HCT116 (cell line): ENCODE measurements at regions not wholly inside any gene's neighbourhood (a gene's known extent, or its start where the extent isn't known, plus 50 kb on each side); places are given as distances from the start of the nearest gene placed in this dataset.

Source experiments
- ATAC-seq: fragments of 200-7000 bp; cut with Tn5 transposase; 2 replicates; pipeline ENCODE4 v1.9.1; 2020; ENCODE audit warnings: mild to moderate bottlenecking, moderate library complexity
- BruUV-seq: library from RNA; stranded (reverse); fragments of 400-500 nt; replicated peaks from 2 replicates; lab custom pipeline; 2021; lab: Mats Ljungman, UMichigan
- CTCF ChIA-PET: fragments of 300-600 bp; sonication (Branson Sonifier 250); formaldehyde crosslinking; loops from one replicate; lab custom pipeline; 2021; ENCODE audit warnings: antibody characterized with exemption; lab: Charles Lee
- POLR2A ChIA-PET: fragments of 300-600, 350-600 bp; sonication (Branson Sonifier 250); formaldehyde crosslinking; loops from one replicate; lab custom pipeline; 2021; ENCODE audit warnings: antibody characterized with exemption; lab: Charles Lee
- RAD21 ChIA-PET, 2 experiments: fragments of 300-600 bp; sonication (Branson Sonifier 250); formaldehyde crosslinking; loops; one replicate each; lab custom pipeline; 2023; ENCODE audit warnings: low total read pairs in 2 of 2; ENCODE audit not compliant: uncharacterized antibody in 2 of 2, unreplicated experiment in 2 of 2, low non-redundant PET in 1 of 2; lab: Charles Lee
- DNase-seq: peaks from one replicate; pipeline ENCODE4 v3.0.0-alpha.2; 2010; ENCODE audit warnings: low read depth, low spot score
- H2AFZ ChIP-seq: fragments of 200-600 bp; shearing (Covaris generic), sonication (generic); 2 replicates; pipeline ENCODE4 v1.6.1; 2017; ENCODE audit warnings: low read depth, mixed run types, mixed read lengths, antibody characterized with exemption, low read length; ENCODE audit not compliant: poor library complexity, severe bottlenecking
- H3K27ac ChIP-seq: 2 replicates; pipeline ENCODE4 v1.5.1; 2012; ENCODE audit warnings: low read depth, low read length
- H3K27me3 ChIP-seq: fragments of 200-600 bp; sonication (generic); 2 replicates; pipeline ENCODE4 v1.6.1; 2016; ENCODE audit warnings: mixed run types, low read length, mixed read lengths; ENCODE audit not compliant: insufficient read depth
- H3K36me3 ChIP-seq, 2 experiments: fragments of 200-500 bp in 1 of 2; fragments of 200-600 bp in 1 of 2; sonication (Bioruptor generic) in 1 of 2; sonication (generic) in 1 of 2; 2 replicates each; pipeline versions ENCODE4 v1.5.1 to v1.6.1; 2014 to 2016; ENCODE audit warnings: low read length in 2 of 2, inconsistent platforms in 1 of 2, mixed read lengths in 1 of 2, mixed run types in 1 of 2; ENCODE audit not compliant: insufficient read depth in 2 of 2, control insufficient read depth in 1 of 2
- H3K4me1 ChIP-seq, 2 experiments: fragments of 200-600 bp in 1 of 2; sonication (generic) in 1 of 2; 2 replicates each; pipeline versions ENCODE4 v1.5.1 to v1.6.1; 2012 to 2017; ENCODE audit warnings: low read length in 2 of 2, inconsistent platforms in 1 of 2, mild to moderate bottlenecking in 1 of 2, mixed read lengths in 1 of 2, mixed run types in 1 of 2, moderate library complexity in 1 of 2; ENCODE audit not compliant: insufficient read depth in 2 of 2, control insufficient read depth in 1 of 2
- H3K4me2 ChIP-seq: fragments of 200-600 bp; sonication (generic); 2 replicates; pipeline ENCODE4 v1.6.1; 2017; ENCODE audit warnings: mixed run types, low read length, mixed read lengths
- H3K4me3 ChIP-seq, 2 experiments: fragments of 200-600 bp in 1 of 2; sonication (generic) in 1 of 2; replicated peaks in 1 of 2; 2 replicates each; pipeline ENCODE4 v1.5.1; 2011 to 2016; ENCODE audit warnings: low read length in 2 of 2, control low read depth in 1 of 2, low read depth in 1 of 2, mild to moderate bottlenecking in 1 of 2, mixed read lengths in 1 of 2, mixed run types in 1 of 2
- H3K79me2 ChIP-seq: fragments of 200-600 bp; sonication (generic); 2 replicates; pipeline ENCODE4 v1.6.1; 2017; ENCODE audit warnings: mild to moderate bottlenecking, mixed run types, low read length, moderate library complexity, mixed read lengths; ENCODE audit not compliant: insufficient read depth
- H3K9ac ChIP-seq: fragments of 200-600 bp; sonication (generic); 2 replicates; pipeline ENCODE4 v1.6.1; 2016; ENCODE audit warnings: low read length, mixed read lengths
- H3K9me2 ChIP-seq: fragments of 200-600 bp; sonication (generic), shearing (Covaris generic); 2 replicates; pipeline ENCODE4 v1.6.1; 2017; ENCODE audit warnings: mixed run types, mild to moderate bottlenecking, moderate library complexity; ENCODE audit not compliant: insufficient read depth
- H3K9me3 ChIP-seq, 2 experiments: fragments of 200-500 bp in 1 of 2; fragments of 200-600 bp in 1 of 2; sonication (Bioruptor generic) in 1 of 2; sonication (generic) in 1 of 2; 2 replicates each; pipeline ENCODE4 v1.6.1; 2014 to 2017; ENCODE audit warnings: low read length in 2 of 2, mixed read lengths in 2 of 2, inconsistent platforms in 1 of 2, low read depth in 1 of 2, mild to moderate bottlenecking in 1 of 2, mixed run types in 1 of 2, moderate library complexity in 1 of 2; ENCODE audit not compliant: control insufficient read depth in 1 of 2, insufficient read depth in 1 of 2
- H4K20me1 ChIP-seq: fragments of 200-600 bp; sonication (generic), shearing (Covaris generic); 2 replicates; pipeline ENCODE4 v1.6.1; 2017; ENCODE audit warnings: mixed run types, mild to moderate bottlenecking, moderate library complexity; ENCODE audit not compliant: insufficient read depth
- CBX3 ChIP-seq: IDR thresholded peaks from 2 replicates; pipeline ENCODE4 v1.6.1; 2012; ENCODE audit warnings: low read depth
- intact Hi-C: fragments of 100-400 bp; cut with micrococcal nuclease; formaldehyde crosslinking; loops from 2 replicates; pipeline ENCODE4 v1.10.0; 2022
- TF ChIP-seq, protein P1 (sequence below): IDR thresholded peaks from 2 replicates; pipeline ENCODE4 v1.6.1; 2012; ENCODE audit warnings: low read depth
- TF ChIP-seq, protein P2 (sequence below): IDR thresholded peaks from 2 replicates; pipeline ENCODE4 v1.6.1; 2012

DNA sequence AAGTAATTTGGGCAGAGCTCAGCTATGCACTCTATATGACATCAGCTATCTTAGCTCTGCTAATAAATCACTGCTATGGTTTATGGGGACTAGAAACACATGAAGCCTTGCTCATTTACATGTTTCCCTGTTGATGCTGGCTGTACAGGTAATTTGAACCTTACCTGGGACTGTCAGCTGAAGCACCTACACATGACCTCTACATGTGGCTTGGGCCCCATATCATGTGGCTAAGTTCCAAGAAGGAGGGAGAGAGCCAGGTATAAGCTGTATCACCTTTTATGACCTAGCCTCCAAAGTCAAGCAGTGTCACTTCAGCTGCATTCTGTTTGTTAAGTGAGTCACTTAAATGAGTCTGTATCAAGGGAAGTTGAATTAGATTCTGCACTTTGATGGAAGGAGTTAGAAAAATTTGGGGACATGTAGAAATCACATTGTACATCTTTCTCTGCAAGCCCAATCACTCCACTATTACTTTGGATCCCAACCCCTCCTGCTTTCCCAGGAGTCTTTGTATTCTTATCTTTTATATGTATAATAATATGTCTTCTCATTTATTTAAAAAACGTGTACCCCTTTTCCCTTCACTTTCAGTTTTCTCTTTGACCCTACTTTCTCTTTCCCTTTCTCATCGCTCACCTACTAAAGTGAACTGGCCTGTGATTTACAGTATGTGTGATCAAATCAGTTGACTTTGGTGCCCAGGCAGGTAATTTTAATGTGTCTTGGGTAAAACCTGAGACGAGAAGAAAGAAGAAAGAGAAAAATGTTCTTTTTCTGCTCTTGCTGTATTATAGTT, 53.4 kb upstream of the PRKACB start:
- Histone ChIP-seq H2AFZ (no peak overlapping the region), H3K4me2 (peak overlapping the region; percentile 57), H3K27me3 (no peaks in the 10 kb centered on the region), H4K20me1 (no peaks in the 10 kb centered on the region), H3K79me2 (peaks cover 29% of the 10 kb centered on the region), H3K9ac (peak overlapping the region; percentile 16; the same call in 1 of the 2 replicates), H3K36me3 (0 out of 4 replicates have a peak, but pooled peaks cover 0 to 4% of the 10 kb centered on the region in 2 experiments), H3K4me1 (peaks cover 37 to 40% of the 10 kb centered on the region in 2 experiments), H3K9me3 (no peaks in the 10 kb centered on the region), H3K27ac (peak overlapping the region; percentile 8; the same call in 1 of the 2 replicates), H3K4me3 (no peak overlapping the region; a peak in 1 of 4 replicates), H3K9me2 (no peaks in the 10 kb centered on the region)
- ChIA-PET CTCF (no interaction called here), POLR2A (no interaction called here), RAD21 (interaction anchor here in 1 of 2 experiments (1.0 kb wide), 1 partner anchor 13 kb away, joined by 4 read pairs; no protein-coding TSS in a partner anchor)
- TF ChIP-seq, protein P1, sequence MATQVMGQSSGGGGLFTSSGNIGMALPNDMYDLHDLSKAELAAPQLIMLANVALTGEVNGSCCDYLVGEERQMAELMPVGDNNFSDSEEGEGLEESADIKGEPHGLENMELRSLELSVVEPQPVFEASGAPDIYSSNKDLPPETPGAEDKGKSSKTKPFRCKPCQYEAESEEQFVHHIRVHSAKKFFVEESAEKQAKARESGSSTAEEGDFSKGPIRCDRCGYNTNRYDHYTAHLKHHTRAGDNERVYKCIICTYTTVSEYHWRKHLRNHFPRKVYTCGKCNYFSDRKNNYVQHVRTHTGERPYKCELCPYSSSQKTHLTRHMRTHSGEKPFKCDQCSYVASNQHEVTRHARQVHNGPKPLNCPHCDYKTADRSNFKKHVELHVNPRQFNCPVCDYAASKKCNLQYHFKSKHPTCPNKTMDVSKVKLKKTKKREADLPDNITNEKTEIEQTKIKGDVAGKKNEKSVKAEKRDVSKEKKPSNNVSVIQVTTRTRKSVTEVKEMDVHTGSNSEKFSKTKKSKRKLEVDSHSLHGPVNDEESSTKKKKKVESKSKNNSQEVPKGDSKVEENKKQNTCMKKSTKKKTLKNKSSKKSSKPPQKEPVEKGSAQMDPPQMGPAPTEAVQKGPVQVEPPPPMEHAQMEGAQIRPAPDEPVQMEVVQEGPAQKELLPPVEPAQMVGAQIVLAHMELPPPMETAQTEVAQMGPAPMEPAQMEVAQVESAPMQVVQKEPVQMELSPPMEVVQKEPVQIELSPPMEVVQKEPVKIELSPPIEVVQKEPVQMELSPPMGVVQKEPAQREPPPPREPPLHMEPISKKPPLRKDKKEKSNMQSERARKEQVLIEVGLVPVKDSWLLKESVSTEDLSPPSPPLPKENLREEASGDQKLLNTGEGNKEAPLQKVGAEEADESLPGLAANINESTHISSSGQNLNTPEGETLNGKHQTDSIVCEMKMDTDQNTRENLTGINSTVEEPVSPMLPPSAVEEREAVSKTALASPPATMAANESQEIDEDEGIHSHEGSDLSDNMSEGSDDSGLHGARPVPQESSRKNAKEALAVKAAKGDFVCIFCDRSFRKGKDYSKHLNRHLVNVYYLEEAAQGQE: no peak
- TF ChIP-seq CBX3: 0 out of 2 replicates have a peak, but pooled peaks have one; percentile 13
- TF ChIP-seq, protein P2, sequence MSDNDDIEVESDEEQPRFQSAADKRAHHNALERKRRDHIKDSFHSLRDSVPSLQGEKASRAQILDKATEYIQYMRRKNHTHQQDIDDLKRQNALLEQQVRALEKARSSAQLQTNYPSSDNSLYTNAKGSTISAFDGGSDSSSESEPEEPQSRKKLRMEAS: peak; percentile 21; the same call in 1 of the 2 replicates
- peak; percentile 26 for DNase-seq
- ATAC-seq: peak; percentile 60
- intact Hi-C loops: no loop called here
- no TSS peak for BruUV-seq
